ENCODE measurements at regions not wholly inside any gene's neighbourhood (a gene's known extent, or its start where the extent isn't known, plus 50 kb on each side); places are given as distances from the start of the nearest gene placed in this dataset.

- TF ChIP-seq CTCF (conservative IDR thresholded peaks at IDR 0.05) (no peak), ZFX (IDR thresholded peaks at IDR 0.05) (no peak)
Measured at GRCh38 chr12:126083926-126084325, 1018.7 kb downstream of the AACS start.
